ENCODE measurements at regions not wholly inside any gene's neighbourhood (a gene's known extent, or its start where the extent isn't known, plus 50 kb on each side); places are given as distances from the start of the nearest gene placed in this dataset.

- H3K9me3 Mint-ChIP-seq = no peaks in the 10 kb centered on the region
- H3K4me3 ChIP-seq (ENCODE audit: low read length) = no peak overlapping the region
- H3K4me3 Mint-ChIP-seq = no peak overlapping the region
- no peaks in the 10 kb centered on the region for H3K36me3 Mint-ChIP-seq (ENCODE audit: low read depth)
- no peak overlapping the region for H3K27ac ChIP-seq (ENCODE audit: low read depth, low read length)
- no peaks in the 10 kb centered on the region for H3K4me1 ChIP-seq (ENCODE audit: control insufficient read depth, insufficient read depth, low read length)
- H3K27me3 Mint-ChIP-seq (ENCODE audit: insufficient read depth) = peaks cover 4% of the 10 kb centered on the region
- no peak overlapping the region for H3K9ac ChIP-seq (ENCODE audit: extremely low read depth, low read length, poor library complexity, severe bottlenecking)
- no peaks in the 10 kb centered on the region for H3K4me1 Mint-ChIP-seq
- no peak for DNase-seq
- no peak for TF ChIP-seq CTCF (conservative IDR thresholded peaks at IDR 0.05)
- 88 to 95% methylated on average over 1 to 3 of the region's 3 CpGs for WGBS, 2 experiments (ENCODE audit: insufficient coverage in 1 of 2, insufficient read length in 1 of 2)
- H3K36me3 ChIP-seq (ENCODE audit: control insufficient read depth, insufficient read depth, low read length) = no peaks in the 10 kb centered on the region
- no peaks in the 10 kb centered on the region for H3K9me3 ChIP-seq (ENCODE audit: control insufficient read depth, low read length)
- no peaks in the 10 kb centered on the region for H3K27me3 ChIP-seq (ENCODE audit: control insufficient read depth, insufficient read depth, low read length, poor library complexity, severe bottlenecking)
- no peak overlapping the region for H3K27ac Mint-ChIP-seq
Observed at GRCh38 chr3:5061218-5061569, 60.9 kb upstream of the ARL8B start.

GRCh38 chr3:5063724-5064123 lies 58.4 kb upstream of the ARL8B start:
- no peaks in the 10 kb centered on the region for H3K36me3 Mint-ChIP-seq (ENCODE audit: low read depth)
- Histone ChIP-seq H3K36me3 (ENCODE audit: control insufficient read depth, insufficient read depth, low read length) (no peaks in the 10 kb centered on the region), H3K9me3 (ENCODE audit: control insufficient read depth, low read length) (no peaks in the 10 kb centered on the region), H3K4me1 (ENCODE audit: control insufficient read depth, insufficient read depth, low read length) (no peaks in the 10 kb centered on the region), H3K9ac (ENCODE audit: extremely low read depth, low read length, poor library complexity, severe bottlenecking) (no peak overlapping the region), H3K27ac (ENCODE audit: low read depth, low read length) (no peak overlapping the region), H3K4me3 (ENCODE audit: low read length) (no peak overlapping the region), H3K27me3 (ENCODE audit: control insufficient read depth, insufficient read depth, low read length, poor library complexity, severe bottlenecking) (no peaks in the 10 kb centered on the region)
- H3K4me1 Mint-ChIP-seq = no peaks in the 10 kb centered on the region
- WGBS, 2 experiments (ENCODE audit: insufficient coverage in 1 of 2, insufficient read length in 1 of 2) = 88 to 91% methylated on average over 5 to 6 of the region's 6 CpGs
- H3K27me3 Mint-ChIP-seq (ENCODE audit: insufficient read depth) = peaks cover 4% of the 10 kb centered on the region
- no peaks in the 10 kb centered on the region for H3K9me3 Mint-ChIP-seq
- no peak for DNase-seq
- no peak for TF ChIP-seq CTCF (conservative IDR thresholded peaks at IDR 0.05)
- H3K27ac Mint-ChIP-seq = no peak overlapping the region
- no peak overlapping the region for H3K4me3 Mint-ChIP-seq

GRCh38 chr3:5068531-5069050 lies 53.5 kb upstream of the ARL8B start:
- DNase-seq = no peak
- no peaks in the 10 kb centered on the region for H3K4me1 ChIP-seq (ENCODE audit: control insufficient read depth, insufficient read depth, low read length)
- Mint-ChIP-seq H3K27me3 (ENCODE audit: insufficient read depth) (peaks cover 4% of the 10 kb centered on the region), H3K4me3 (no peak overlapping the region), H3K4me1 (no peaks in the 10 kb centered on the region), H3K9me3 (no peaks in the 10 kb centered on the region), H3K27ac (no peak overlapping the region), H3K36me3 (ENCODE audit: low read depth) (no peaks in the 10 kb centered on the region)
- WGBS, 2 experiments (ENCODE audit: insufficient coverage in 1 of 2, insufficient read length in 1 of 2) = 89 to 90% methylated on average over 3 to 14 of the region's 14 CpGs
- no peaks in the 10 kb centered on the region for H3K36me3 ChIP-seq (ENCODE audit: control insufficient read depth, insufficient read depth, low read length)
- H3K9ac ChIP-seq (ENCODE audit: extremely low read depth, low read length, poor library complexity, severe bottlenecking) = no peak overlapping the region
- H3K9me3 ChIP-seq (ENCODE audit: control insufficient read depth, low read length) = no peaks in the 10 kb centered on the region
- H3K27ac ChIP-seq (ENCODE audit: low read depth, low read length) = no peak overlapping the region
- TF ChIP-seq CTCF (conservative IDR thresholded peaks at IDR 0.05) = no peak
- no peaks in the 10 kb centered on the region for H3K27me3 ChIP-seq (ENCODE audit: control insufficient read depth, insufficient read depth, low read length, poor library complexity, severe bottlenecking)
- H3K4me3 ChIP-seq (ENCODE audit: low read length) = no peak overlapping the region

All from endodermal cell (in vitro differentiated cells).